ENCODE measurements at regions not wholly inside any gene's neighbourhood (a gene's known extent, or its start where the extent isn't known, plus 50 kb on each side); places are given as distances from the start of the nearest gene placed in this dataset.

DNA sequence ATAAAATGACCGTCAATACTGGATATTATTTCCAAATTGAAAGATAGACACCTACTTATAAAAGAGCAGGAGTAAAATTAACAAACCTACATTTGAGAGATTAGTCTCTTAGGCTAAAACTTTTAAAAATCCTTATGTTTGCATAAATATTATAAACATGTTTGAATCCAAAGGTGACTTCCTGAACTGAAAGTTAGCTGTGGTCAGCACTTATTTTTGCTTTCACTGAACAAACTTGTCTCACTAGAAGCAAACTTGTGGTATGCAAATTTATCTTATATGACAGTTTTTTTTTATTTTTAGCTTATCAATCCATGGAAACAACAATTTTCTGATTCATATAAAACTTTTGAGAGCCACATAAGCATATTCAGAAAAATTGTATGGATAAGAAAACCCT is 502.6 kb upstream of the COX7C start (continued):
- TF ChIP-seq, protein P1, sequence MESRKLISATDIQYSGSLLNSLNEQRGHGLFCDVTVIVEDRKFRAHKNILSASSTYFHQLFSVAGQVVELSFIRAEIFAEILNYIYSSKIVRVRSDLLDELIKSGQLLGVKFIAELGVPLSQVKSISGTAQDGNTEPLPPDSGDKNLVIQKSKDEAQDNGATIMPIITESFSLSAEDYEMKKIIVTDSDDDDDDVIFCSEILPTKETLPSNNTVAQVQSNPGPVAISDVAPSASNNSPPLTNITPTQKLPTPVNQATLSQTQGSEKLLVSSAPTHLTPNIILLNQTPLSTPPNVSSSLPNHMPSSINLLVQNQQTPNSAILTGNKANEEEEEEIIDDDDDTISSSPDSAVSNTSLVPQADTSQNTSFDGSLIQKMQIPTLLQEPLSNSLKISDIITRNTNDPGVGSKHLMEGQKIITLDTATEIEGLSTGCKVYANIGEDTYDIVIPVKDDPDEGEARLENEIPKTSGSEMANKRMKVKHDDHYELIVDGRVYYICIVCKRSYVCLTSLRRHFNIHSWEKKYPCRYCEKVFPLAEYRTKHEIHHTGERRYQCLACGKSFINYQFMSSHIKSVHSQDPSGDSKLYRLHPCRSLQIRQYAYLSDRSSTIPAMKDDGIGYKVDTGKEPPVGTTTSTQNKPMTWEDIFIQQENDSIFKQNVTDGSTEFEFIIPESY (IDR thresholded peaks at IDR 0.05): no peak
- no peak for TF ChIP-seq JUND (IDR thresholded peaks at IDR 0.05)
- TF ChIP-seq RAD21 (IDR thresholded peaks at IDR 0.05): no peak
- TF ChIP-seq FOXA2 (IDR thresholded peaks at IDR 0.05): no peak
- TF ChIP-seq YY1 (IDR thresholded peaks at IDR 0.05): no peak
- no peak for TF ChIP-seq RXRA (IDR thresholded peaks at IDR 0.05)

GRCh38 chr5:86118542-86118941 is 499.2 kb upstream of the COX7C start:
- no peak overlapping the region for H3K9ac ChIP-seq (ENCODE audit: low read depth in 1 of 2, low read length in 2 of 2)
- H3K9me3 ChIP-seq (ENCODE audit: control insufficient read depth in 4 of 4, low read length in 3 of 4): no peaks in the 10 kb centered on the region
- no peaks in the 10 kb centered on the region for H3K27me3 ChIP-seq (ENCODE audit: control insufficient read depth in 4 of 4, insufficient read depth in 4 of 4, low read length in 3 of 4)
- H3K36me3 ChIP-seq (ENCODE audit: control insufficient read depth in 4 of 4, insufficient read depth in 3 of 4, low read depth in 1 of 4, low read length in 3 of 4): no peaks in the 10 kb centered on the region
- TF ChIP-seq HNF4G (IDR thresholded peaks at IDR 0.05) (no peak), JUND (IDR thresholded peaks at IDR 0.05) (no peak), SP1 (IDR thresholded peaks at IDR 0.05) (no peak), EGR1 (IDR thresholded peaks at IDR 0.05; ENCODE audit: low read depth in 2 of 2) (no peak)
- DNase-seq (ENCODE audit: low spot score): no peak
- WGBS: 18% methylated on average over 1 of the region's 1 CpG
- no peaks in the 10 kb centered on the region for H3K4me1 ChIP-seq (ENCODE audit: control insufficient read depth in 4 of 4, insufficient read depth in 4 of 4, low read length in 3 of 4)
- no peak overlapping the region for H3K27ac ChIP-seq (ENCODE audit: low read depth in 1 of 2, low read length in 2 of 2)
- H3K4me3 ChIP-seq (ENCODE audit: low read depth in 1 of 3, low read length in 3 of 3): no peak overlapping the region

DNA sequence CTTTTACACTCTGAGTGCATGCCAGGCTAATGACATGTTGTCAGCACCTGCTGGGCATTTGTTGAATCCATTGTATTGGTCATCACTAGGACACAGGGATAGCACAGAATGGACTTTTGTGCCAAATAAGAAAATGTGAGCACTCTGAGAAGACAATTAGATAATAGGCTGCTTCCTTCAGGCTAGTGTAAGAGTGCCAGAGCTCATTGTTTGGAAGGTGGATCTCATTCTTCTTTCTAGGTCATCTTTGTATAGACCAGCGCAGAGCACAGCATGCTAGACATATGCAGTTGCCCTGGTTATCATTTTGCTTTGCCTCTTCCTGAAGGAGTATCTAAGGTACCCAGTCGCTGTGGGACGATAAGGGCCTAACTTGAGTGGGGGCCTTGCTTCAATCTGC is 493.4 kb upstream of the COX7C start:
- no peaks in the 10 kb centered on the region for H3K4me1 ChIP-seq (ENCODE audit: control insufficient read depth in 4 of 4, insufficient read depth in 4 of 4, low read length in 3 of 4)
- 79% methylated on average over 3 of the region's 3 CpGs for WGBS
- no peak overlapping the region for H3K9ac ChIP-seq (ENCODE audit: low read depth in 1 of 2, low read length in 2 of 2)
- H3K4me3 ChIP-seq (ENCODE audit: low read depth in 1 of 3, low read length in 3 of 3): no peak overlapping the region
- TF ChIP-seq YY1 (IDR thresholded peaks at IDR 0.05): no peak
- TF ChIP-seq, protein P2, sequence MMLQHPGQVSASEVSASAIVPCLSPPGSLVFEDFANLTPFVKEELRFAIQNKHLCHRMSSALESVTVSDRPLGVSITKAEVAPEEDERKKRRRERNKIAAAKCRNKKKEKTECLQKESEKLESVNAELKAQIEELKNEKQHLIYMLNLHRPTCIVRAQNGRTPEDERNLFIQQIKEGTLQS (IDR thresholded peaks at IDR 0.05): no peak
- no peak for TF ChIP-seq MAX (IDR thresholded peaks at IDR 0.05)
- no peak for TF ChIP-seq FOXA2 (IDR thresholded peaks at IDR 0.05)
- no peak for TF ChIP-seq NR2F2 (IDR thresholded peaks at IDR 0.05)
- TF ChIP-seq, protein P3, sequence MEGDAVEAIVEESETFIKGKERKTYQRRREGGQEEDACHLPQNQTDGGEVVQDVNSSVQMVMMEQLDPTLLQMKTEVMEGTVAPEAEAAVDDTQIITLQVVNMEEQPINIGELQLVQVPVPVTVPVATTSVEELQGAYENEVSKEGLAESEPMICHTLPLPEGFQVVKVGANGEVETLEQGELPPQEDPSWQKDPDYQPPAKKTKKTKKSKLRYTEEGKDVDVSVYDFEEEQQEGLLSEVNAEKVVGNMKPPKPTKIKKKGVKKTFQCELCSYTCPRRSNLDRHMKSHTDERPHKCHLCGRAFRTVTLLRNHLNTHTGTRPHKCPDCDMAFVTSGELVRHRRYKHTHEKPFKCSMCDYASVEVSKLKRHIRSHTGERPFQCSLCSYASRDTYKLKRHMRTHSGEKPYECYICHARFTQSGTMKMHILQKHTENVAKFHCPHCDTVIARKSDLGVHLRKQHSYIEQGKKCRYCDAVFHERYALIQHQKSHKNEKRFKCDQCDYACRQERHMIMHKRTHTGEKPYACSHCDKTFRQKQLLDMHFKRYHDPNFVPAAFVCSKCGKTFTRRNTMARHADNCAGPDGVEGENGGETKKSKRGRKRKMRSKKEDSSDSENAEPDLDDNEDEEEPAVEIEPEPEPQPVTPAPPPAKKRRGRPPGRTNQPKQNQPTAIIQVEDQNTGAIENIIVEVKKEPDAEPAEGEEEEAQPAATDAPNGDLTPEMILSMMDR (IDR thresholded peaks at IDR 0.05; ENCODE audit: low read depth, low read length, missing input control): no peak
- TF ChIP-seq GABPA (IDR thresholded peaks at IDR 0.05 in 1 of 2, conservative IDR thresholded peaks at IDR 0.05 in 1 of 2): no peak
- TF ChIP-seq, protein P1 (IDR thresholded peaks at IDR 0.05): no peak
- no peak for TF ChIP-seq RAD21 (IDR thresholded peaks at IDR 0.05)
- TF ChIP-seq TAF1 (conservative IDR thresholded peaks at IDR 0.05): no peak
- no peak for TF ChIP-seq RXRA (IDR thresholded peaks at IDR 0.05)
- no peak for TF ChIP-seq EGR1 (IDR thresholded peaks at IDR 0.05; ENCODE audit: low read depth in 2 of 2)
- no peak for TF ChIP-seq HNF4G (IDR thresholded peaks at IDR 0.05)
- no peak for TF ChIP-seq SP1 (IDR thresholded peaks at IDR 0.05)
- no peak for TF ChIP-seq JUND (IDR thresholded peaks at IDR 0.05)
- H3K36me3 ChIP-seq (ENCODE audit: control insufficient read depth in 4 of 4, insufficient read depth in 3 of 4, low read depth in 1 of 4, low read length in 3 of 4): no peaks in the 10 kb centered on the region
- no peaks in the 10 kb centered on the region for H3K9me3 ChIP-seq (ENCODE audit: control insufficient read depth in 4 of 4, low read length in 3 of 4)
- H3K27ac ChIP-seq (ENCODE audit: low read depth in 1 of 2, low read length in 2 of 2): no peak overlapping the region
- H3K27me3 ChIP-seq (ENCODE audit: control insufficient read depth in 4 of 4, insufficient read depth in 4 of 4, low read length in 3 of 4): no peaks in the 10 kb centered on the region
- DNase-seq (ENCODE audit: low spot score): no peak

Data from liver (tissue), 8 donors.